Upper lobe of right lung (tissue), 1 donor: ENCODE measurements at regions not wholly inside any gene's neighbourhood (a gene's known extent, or its start where the extent isn't known, plus 50 kb on each side); places are given as distances from the start of the nearest gene placed in this dataset.

ENCODE experiments used
- ATAC-seq: fragments of 200-7000 bp; cut with Tn5 transposase; one replicate; pipeline ENCODE4 v1.9.1; 2020; ENCODE audit warnings: mild to moderate bottlenecking, moderate library complexity
- DNase-seq: peaks from one replicate; pipeline ENCODE4 v3.0.0-alpha.2; 2020
- H3K27ac ChIP-seq: fragments of 200-600 bp; one replicate; pipeline ENCODE4 v1.8.0; 2022
- H3K27me3 ChIP-seq: fragments of 200-600 bp; one replicate; pipeline ENCODE4 v1.8.0; 2022; ENCODE audit warnings: mild to moderate bottlenecking
- H3K36me3 ChIP-seq: fragments of 200-600 bp; one replicate; pipeline ENCODE4 v1.8.0; 2022
- H3K4me1 ChIP-seq: fragments of 200-600 bp; one replicate; pipeline ENCODE4 v1.8.0; 2022
- H3K4me3 ChIP-seq: fragments of 200-600 bp; one replicate; pipeline ENCODE4 v1.8.0; 2022; ENCODE audit warnings: mild to moderate bottlenecking
- H3K9me3 ChIP-seq: fragments of 200-600 bp; one replicate; pipeline ENCODE4 v1.8.0; 2022
- CTCF ChIP-seq: fragments of 200-600 bp; IDR thresholded peaks from one replicate; pipeline ENCODE4 v1.8.0; 2022; ENCODE audit warnings: antibody characterized with exemption
- intact Hi-C: fragments of 100-400 bp; cut with DNase I; formaldehyde crosslinking; loops from one replicate; pipeline ENCODE4 v1.11.0; 2022
- donor health status: DM: no; HTN: yes; CAD: no; lungs with severe emphysema.

DNA sequence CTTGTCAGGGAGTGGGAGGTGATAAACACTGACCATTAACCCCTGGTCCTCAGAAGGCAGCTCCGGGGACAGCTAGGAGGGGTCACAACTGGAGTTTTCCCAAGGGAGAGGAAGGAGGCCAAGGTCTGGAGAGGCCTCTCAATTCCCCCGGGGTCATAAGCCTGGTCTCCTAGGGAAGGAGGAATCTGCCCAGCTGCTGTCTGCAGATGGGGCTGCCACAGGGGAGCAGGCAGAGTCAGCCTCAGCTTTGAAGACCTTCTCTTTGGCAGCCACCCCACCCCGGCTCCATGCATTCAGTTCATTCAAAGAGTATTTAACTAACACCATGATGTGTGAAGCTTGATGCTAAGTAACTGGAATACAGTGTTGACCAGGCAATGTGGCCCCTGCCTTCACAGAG is 74.6 kb upstream of the HSPA9 start:
- Histone ChIP-seq H3K36me3 (no peaks in the 10 kb centered on the region), H3K4me3 (no peak overlapping the region), H3K27me3 (no peaks in the 10 kb centered on the region), H3K9me3 (no peaks in the 10 kb centered on the region), H3K4me1 (no peaks in the 10 kb centered on the region), H3K27ac (no peak overlapping the region)
- ATAC-seq = no peak
- no peak for DNase-seq
- intact Hi-C loops = no loop called here
- no peak for TF ChIP-seq CTCF

DNA sequence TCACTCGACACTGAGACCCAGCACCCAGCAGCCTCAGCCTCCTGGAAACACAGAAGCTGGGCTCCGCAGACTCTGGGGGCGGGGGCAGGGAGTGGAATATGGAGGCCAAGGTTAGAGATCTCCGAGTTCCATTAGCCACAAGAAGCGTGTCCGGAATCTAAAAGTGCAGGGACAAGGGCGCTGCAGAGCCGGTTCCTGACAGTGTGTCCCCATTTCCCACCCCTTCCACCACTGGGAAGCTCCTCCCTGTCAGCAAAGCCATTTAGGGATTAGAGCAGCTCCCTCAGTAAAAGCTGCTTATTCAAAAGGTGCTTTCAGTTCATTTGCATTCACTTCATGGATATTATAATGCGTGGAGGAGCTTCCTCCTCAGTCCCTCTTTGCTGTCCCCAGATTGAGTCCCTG is 74.1 kb upstream of the HSPA9 start:
- DNase-seq (no peak), ATAC-seq (no peak)
- intact Hi-C loops = no loop called here
- Histone ChIP-seq H3K27me3 (no peaks in the 10 kb centered on the region), H3K27ac (no peak overlapping the region), H3K4me1 (no peaks in the 10 kb centered on the region), H3K9me3 (no peaks in the 10 kb centered on the region), H3K36me3 (no peaks in the 10 kb centered on the region), H3K4me3 (no peak overlapping the region)
- TF ChIP-seq CTCF = no peak

DNA sequence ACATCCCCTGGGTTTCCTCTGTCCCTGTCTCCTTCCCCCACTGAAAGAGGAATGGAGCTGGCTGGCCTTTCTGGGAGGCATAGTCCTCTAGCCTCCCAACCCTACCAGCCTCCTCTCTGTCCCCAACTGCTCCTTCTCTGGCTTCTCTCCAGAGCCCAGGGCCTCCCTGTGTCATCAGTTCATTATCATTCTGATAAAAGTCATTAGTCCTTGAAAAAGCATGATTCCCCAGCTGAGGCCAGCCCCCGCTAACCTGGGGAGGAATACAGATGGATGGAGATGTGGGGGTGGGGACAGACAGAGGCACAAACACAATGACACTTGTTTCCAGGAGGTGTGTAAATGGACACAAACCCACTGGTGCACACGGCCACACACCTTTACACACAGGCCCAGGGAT is 73.6 kb upstream of the HSPA9 start:
- no peak overlapping the region for H3K27ac ChIP-seq
- DNase-seq (no peak), ATAC-seq (no peak)
- no peaks in the 10 kb centered on the region for H3K36me3 ChIP-seq
- intact Hi-C loops = no loop called here
- no peak for TF ChIP-seq CTCF
- H3K4me1 ChIP-seq = no peaks in the 10 kb centered on the region
- H3K4me3 ChIP-seq = no peak overlapping the region
- no peaks in the 10 kb centered on the region for H3K9me3 ChIP-seq
- H3K27me3 ChIP-seq = no peaks in the 10 kb centered on the region

DNA sequence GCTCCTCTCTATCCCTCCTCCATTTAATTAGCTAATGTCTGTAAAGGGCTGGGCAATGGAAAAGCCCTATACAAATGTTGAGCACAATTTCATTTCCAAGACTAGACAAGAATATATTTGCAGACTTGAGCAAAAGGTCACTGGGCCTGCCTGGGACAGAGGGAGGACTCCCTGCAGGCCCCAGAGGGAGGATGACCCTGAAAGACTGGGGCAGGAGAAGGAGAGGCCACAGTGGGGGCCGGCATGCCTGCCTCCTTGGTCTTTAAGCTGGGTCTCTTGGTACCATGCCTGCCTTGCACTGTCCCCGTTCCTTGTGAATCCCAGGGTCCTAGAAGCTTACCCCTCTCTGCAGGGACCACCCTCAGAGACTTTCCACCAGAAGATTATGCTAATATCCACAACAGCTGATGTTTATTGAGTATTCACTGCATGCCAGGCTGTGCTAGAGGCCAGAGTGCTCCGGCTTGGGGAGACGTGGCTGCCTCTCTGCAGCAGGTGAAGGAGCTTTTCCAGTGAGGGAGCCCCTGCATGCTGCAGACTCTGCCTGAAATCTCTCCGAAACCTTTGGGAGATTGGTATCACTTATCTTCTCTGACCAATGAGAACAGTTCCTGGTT is 72.7 kb upstream of the HSPA9 start:
- intact Hi-C loops = no loop called here
- Histone ChIP-seq H3K27ac (no peak overlapping the region), H3K4me3 (no peak overlapping the region), H3K27me3 (no peaks in the 10 kb centered on the region), H3K36me3 (no peaks in the 10 kb centered on the region), H3K4me1 (no peaks in the 10 kb centered on the region), H3K9me3 (no peaks in the 10 kb centered on the region)
- TF ChIP-seq CTCF = no peak
- ATAC-seq (no peak), DNase-seq (no peak)

- ATAC-seq (no peak), DNase-seq (no peak)
- intact Hi-C loops = no loop called here
- H3K4me3 ChIP-seq = no peak overlapping the region
- H3K27me3 ChIP-seq = no peaks in the 10 kb centered on the region
- H3K4me1 ChIP-seq = no peaks in the 10 kb centered on the region
- no peaks in the 10 kb centered on the region for H3K9me3 ChIP-seq
- H3K36me3 ChIP-seq = no peaks in the 10 kb centered on the region
- H3K27ac ChIP-seq = no peak overlapping the region
- no peak for TF ChIP-seq CTCF
Measured at GRCh38 chr5:138647261-138647788, 72.1 kb upstream of the HSPA9 start.

DNA sequence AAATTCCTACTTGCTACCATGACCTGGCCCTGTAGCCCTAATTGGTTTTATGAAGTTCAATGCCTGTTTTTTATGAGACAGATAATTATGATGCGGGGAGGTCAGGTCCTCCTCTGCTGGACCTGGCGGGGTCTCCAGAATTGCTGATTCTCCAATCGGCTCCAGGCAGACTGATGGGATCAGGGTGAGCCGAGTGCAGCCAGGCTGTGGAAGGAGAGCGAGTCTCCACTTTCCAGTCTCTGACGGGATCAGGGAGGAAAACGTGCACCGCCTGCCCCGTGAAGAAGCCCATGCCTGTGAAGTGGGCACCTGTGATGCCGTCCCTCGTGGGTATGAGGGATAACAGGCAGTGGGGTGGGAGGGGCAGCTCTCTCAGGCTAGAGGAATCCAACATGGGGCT is 71.5 kb upstream of the HSPA9 start:
- no peaks in the 10 kb centered on the region for H3K27me3 ChIP-seq
- no peaks in the 10 kb centered on the region for H3K36me3 ChIP-seq
- DNase-seq (no peak), ATAC-seq (no peak)
- H3K27ac ChIP-seq = no peak overlapping the region
- intact Hi-C loops = no loop called here
- no peak for TF ChIP-seq CTCF
- H3K4me3 ChIP-seq = no peak overlapping the region
- H3K4me1 ChIP-seq = no peaks in the 10 kb centered on the region
- no peaks in the 10 kb centered on the region for H3K9me3 ChIP-seq
